ENCODE measurements at regions not wholly inside any gene's neighbourhood (a gene's known extent, or its start where the extent isn't known, plus 50 kb on each side); places are given as distances from the start of the nearest gene placed in this dataset.
"Not testable (repeated sequence)": the region's sequence is repeated elsewhere in the genome, so short reads cannot be mapped to it uniquely, and the experiment has no call there.

- DNase-seq (ENCODE audit: low read depth in 1 of 2, low spot score in 1 of 2) = no peak
Measured at GRCh38 chr10:21368022-21368582, 157.4 kb downstream of the SKIDA1 start.

- not testable (repeated sequence) for DNase-seq (ENCODE audit: low read depth in 1 of 2, low spot score in 1 of 2)
Measured at GRCh38 chr10:21366108-21366507, 159.4 kb downstream of the SKIDA1 start.

DNA sequence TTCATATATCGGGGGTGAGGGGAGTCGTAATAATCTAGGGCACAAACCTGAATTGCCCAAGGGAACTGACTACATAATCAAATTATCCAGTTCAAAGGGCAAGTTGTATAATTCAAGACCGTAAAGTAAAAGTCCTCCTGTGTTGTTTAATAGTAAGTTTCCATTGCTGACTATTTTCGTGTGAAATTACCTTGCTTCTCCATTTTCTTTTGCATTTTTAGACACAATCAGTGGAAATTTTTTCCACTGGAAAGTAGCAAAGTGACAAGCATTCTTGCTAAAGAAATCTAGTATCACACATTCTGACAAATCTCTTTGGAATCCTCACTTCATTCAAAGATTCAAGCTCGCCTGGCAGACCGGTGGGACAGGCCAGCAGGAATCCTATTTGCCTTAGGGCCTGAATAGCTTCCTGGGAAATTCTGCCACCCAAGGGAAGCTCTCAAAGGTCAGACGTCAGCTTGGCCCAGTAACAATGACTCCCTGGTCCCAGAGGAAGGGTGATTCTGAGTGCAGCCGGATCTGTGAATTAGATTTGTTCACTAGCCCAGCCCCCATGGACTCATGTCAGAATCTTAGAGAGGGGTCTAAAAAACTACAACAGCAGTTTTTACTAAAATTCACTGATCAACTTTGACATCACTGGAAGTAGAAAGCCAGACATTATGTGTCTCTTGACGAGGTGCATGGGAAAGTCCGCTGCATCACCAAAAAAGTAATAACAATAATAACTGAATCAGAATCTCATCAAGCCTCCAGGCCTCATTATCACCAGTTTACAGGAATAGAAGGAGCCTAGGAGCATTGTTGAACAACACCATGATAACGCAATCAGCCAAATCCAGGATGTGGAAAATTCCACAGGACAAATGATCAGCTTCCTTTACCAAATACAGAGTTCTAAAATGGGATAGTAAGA is 161.0 kb downstream of the SKIDA1 start:
- no peak for DNase-seq (ENCODE audit: low read depth in 1 of 2, low spot score in 1 of 2)

- no peak for DNase-seq (ENCODE audit: low read depth in 1 of 2, low spot score in 1 of 2)
Measured at GRCh38 chr10:21363731-21364104, 161.8 kb downstream of the SKIDA1 start.

- no peak for DNase-seq (ENCODE audit: low read depth in 1 of 2, low spot score in 1 of 2)
Measured at GRCh38 chr10:21363092-21363730, 162.3 kb downstream of the SKIDA1 start.

- DNase-seq (ENCODE audit: low read depth in 1 of 2, low spot score in 1 of 2) = no peak
Measured at GRCh38 chr10:21359202-21359601, 166.3 kb downstream of the SKIDA1 start.

- DNase-seq (ENCODE audit: low read depth in 1 of 2, low spot score in 1 of 2) = no peak
Measured at GRCh38 chr10:21355591-21356011, 169.9 kb downstream of the SKIDA1 start.

DNA sequence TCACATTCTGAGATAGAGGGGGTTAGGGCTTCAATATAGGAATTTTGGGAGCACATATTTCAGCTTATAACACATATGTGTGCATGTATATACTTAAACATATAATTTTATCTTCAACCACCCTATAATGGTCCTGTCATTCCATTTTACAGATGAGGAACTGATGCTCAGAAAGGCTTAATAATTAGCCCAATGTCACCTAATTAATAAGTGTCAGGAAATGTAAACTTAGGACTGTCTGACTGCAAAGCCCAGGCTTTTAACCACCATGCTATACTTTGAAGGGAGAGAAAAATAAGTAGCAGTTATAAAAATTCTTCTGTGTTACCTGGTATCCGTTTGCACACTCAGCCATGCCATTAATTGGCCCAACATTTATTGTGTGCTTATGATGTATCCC is 172.6 kb downstream of the SKIDA1 start:
- no peak for DNase-seq (ENCODE audit: low read depth in 1 of 2, low spot score in 1 of 2)

- not testable (repeated sequence) for DNase-seq (ENCODE audit: low read depth in 1 of 2, low spot score in 1 of 2)
Measured at GRCh38 chr10:21351594-21351993, 173.9 kb downstream of the SKIDA1 start.

DNA sequence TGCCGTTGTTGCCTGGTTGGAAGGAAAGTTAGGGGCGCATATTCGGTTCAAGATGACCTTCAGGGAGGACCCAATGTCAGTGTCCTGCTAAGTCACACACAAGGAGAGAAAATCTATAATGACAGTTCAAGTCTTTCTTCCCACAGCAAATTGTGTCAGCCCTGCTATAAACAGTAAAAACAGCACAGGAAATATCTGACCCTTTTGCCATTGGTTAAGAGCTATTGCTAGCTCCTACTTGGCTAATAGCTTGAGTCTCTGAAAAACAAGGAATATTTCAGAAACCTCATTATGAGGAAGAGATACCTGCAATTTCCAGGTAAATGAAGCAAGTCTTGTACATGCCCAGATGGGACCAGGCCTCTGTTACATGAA is 175.6 kb downstream of the SKIDA1 start:
- DNase-seq (ENCODE audit: low read depth in 1 of 2, low spot score in 1 of 2) = no peak

- DNase-seq (ENCODE audit: low read depth in 1 of 2, low spot score in 1 of 2) = no peak
Measured at GRCh38 chr10:21347785-21348170, 177.7 kb downstream of the SKIDA1 start.

GRCh38 chr10:21347043-21347784 is 178.3 kb downstream of the SKIDA1 start:
- no peak for DNase-seq (ENCODE audit: low read depth in 1 of 2, low spot score in 1 of 2)

DNA sequence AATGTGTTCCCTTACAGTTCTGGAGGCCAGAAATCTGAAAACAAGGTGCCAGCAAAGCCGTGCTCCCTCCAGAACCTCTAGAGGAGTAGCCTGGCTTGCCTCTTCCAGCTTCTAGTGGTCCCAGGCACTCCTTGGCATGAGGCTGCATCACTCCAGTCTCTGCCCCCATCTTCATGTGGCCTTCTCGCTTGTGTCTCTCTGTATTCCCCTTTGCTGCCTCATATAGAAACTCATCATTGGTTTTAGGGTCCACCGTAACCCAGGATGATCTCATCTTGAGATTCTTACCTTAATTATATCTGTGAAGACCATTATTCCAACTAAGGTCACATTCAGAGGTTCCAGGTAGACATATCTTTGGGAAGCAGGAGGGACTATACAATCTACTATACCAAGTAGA is 182.4 kb downstream of the SKIDA1 start:
- DNase-seq (ENCODE audit: low read depth in 1 of 2, low spot score in 1 of 2) = no peak

DNA sequence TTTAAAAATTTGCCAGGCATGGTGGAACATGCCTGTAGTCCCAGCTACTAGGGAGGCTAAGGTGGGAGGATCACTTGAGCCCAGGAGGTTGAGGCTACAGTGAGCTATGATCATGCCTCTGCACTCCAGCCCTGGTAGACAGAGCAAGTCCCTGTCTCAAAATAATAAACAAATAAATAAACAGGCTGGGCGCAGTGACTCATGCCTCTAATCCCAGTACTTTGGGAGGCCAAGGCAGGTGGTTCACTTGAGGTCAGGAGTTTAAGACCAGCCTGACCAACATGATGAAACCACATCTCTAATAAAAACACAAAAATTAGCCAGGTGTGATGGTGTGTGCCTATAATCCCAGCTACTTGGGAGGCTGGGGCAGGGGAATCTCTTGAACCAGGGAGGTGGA is 183.0 kb downstream of the SKIDA1 start:
- DNase-seq (ENCODE audit: low read depth in 1 of 2, low spot score in 1 of 2) = not testable (repeated sequence)

- no peak for DNase-seq (ENCODE audit: low read depth in 1 of 2, low spot score in 1 of 2)
Measured at GRCh38 chr10:21340331-21340730, 185.2 kb downstream of the SKIDA1 start.

DNA sequence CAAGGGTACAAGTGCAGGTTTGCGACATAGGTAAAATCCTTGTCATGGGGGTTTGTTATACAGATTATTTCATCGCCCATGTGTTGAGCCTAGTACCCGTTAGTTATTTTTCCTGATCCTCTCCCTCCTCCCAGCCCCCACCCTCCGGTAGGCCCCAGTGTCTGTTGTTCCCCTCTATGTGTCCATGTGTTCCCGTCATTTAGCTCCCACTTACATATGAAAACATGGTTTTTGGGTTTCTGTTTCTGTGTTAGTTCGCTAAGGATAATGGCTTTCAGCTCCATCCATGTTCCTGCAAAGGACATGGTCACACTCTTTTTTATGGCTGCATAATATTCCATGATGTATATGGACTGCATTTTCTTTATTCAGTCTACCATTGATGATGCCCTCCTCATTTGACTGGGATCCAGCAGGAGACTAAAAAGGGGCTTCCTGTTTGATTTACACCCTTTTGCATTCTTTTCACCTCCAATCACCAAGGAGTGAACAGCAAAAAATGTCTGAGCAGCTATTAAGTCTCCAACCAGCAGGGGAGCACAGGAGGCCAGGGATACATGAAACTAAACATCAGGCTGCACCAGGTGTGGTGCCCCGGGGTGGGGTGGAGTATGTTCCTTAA is 188.2 kb downstream of the SKIDA1 start:
- DNase-seq (ENCODE audit: low read depth in 1 of 2, low spot score in 1 of 2) = no peak

DNA sequence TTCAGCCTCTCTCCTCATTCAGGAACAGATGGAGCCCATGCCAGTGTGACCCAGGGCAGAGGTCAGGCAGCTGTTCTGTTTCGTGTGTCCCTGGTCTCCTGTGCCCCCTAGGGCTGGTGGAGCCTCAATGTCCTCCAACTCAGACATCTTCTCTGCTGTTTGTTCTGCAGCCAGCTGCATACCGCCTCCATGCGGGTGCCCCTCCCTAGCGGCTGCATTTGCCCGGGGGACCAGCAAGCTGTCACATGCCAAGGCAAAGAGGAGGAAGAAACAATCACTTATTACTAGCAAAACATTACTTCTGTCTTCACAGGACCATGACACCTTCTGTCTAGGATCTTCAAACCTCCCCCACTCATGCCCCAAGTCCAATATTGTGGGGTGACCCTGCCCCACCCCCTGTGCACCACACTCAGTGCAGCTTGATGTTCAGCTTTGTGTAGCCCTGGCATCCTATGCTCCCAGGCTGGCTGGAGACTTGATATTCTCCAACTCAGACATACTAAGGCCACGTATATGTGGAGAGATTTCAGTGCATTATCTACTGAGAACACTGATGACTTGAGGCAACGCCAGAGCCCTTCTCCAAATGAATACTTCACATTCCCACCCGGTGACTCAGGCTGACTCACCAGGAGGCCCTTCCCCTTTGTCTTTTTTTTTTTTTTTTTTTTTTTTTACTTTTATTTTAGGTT is 188.9 kb downstream of the SKIDA1 start:
- DNase-seq (ENCODE audit: low read depth in 1 of 2, low spot score in 1 of 2) = no peak

DNA sequence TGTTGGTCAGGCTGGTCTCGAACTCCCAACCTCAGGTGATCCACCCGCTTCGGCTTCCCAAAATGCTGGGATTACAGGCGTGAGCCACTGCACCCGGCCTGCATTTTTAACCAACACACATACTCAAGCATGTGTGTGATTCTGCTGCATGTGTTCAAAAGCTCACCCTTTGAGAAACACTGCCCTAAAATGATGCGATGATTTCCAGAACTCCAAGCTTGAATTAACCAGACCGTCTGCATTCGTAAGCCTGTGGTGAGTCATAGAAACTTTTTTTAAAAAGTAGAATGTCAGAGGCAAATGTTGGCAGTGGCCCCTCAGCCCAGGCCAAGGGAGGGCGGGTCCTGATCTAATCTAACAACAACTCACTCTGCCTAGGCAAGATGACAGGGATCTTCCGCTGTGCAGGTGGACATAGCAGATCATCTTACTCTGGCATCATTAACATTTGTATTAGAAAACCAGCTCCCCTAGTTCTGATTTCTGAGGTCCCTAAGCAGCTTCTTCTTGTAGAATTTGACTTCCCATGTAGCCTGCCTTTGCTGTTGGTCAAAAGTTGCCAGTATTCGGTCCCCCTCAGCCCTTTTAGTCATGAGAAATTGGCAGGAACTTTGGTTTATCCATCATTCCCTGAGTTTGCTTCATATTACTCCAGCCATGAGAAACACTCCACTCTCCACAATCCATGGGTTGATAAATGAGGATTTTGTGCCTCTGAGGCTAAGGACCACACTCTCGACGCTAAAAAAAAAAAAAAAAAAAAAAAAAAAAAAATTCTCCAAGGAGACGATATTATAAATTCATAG is 190.4 kb downstream of the SKIDA1 start:
- no peak for DNase-seq (ENCODE audit: low read depth in 1 of 2, low spot score in 1 of 2)

DNA sequence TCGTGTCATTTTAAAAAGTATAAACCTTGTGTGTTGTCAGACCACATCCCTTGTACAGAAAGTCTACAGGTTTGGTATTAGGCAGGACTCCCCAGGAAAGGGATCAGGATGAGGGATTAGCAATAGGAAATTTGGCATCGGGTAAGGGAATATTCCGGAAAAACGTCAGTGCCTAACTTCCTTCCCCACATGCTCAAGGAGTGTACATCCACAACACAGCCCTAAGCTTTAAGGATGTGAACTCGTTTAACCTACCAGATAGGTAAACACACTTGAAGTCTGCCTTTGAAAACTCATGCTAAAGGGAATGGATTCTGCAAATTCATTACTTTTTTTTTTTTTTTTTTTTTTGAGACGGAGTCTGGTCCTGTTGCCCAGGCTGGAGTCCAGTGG is 194.9 kb downstream of the SKIDA1 start:
- DNase-seq (ENCODE audit: low read depth in 1 of 2, low spot score in 1 of 2) = no peak
